Duodenal mucosa (tissue), 2 donors: ENCODE measurements at regions not wholly inside any gene's neighbourhood (a gene's known extent, or its start where the extent isn't known, plus 50 kb on each side); places are given as distances from the start of the nearest gene placed in this dataset.
"Not testable (repeated sequence)": the region's sequence is repeated elsewhere in the genome, so short reads cannot be mapped to it uniquely, and the experiment has no call there.

Experiments
- H3K27ac ChIP-seq: one replicate; pipeline ENCODE4 v1.7.0; 2013; ENCODE audit warnings: low read depth, low read length
- H3K27me3 ChIP-seq, 2 donors: one replicate each; pipeline ENCODE4 v1.7.0; 2013; ENCODE audit warnings: low read length in 2 of 2, control low read depth in 1 of 2; ENCODE audit not compliant: insufficient read depth in 2 of 2, control insufficient read depth in 1 of 2
- H3K36me3 ChIP-seq, 2 donors: one replicate each; pipeline ENCODE4 v1.7.0; 2013; ENCODE audit warnings: low read length in 2 of 2, control low read depth in 1 of 2; ENCODE audit not compliant: insufficient read depth in 2 of 2, control insufficient read depth in 1 of 2
- H3K4me1 ChIP-seq, 2 donors: one replicate each; pipeline ENCODE4 v1.7.0; 2013; ENCODE audit warnings: low read length in 2 of 2, control low read depth in 1 of 2; ENCODE audit not compliant: insufficient read depth in 2 of 2, control insufficient read depth in 1 of 2
- H3K4me3 ChIP-seq, 2 donors: one replicate each; pipeline ENCODE4 v1.7.0; 2013; ENCODE audit warnings: low read length in 2 of 2, low read depth in 1 of 2
- H3K9ac ChIP-seq, 2 donors: one replicate each; pipeline ENCODE4 v1.7.0; 2013; ENCODE audit warnings: low read length in 2 of 2, low read depth in 1 of 2
- H3K9me3 ChIP-seq, 2 donors: one replicate each; pipeline ENCODE4 v1.7.0; 2013; ENCODE audit warnings: low read length in 2 of 2, control low read depth in 1 of 2; ENCODE audit not compliant: control insufficient read depth in 1 of 2

GRCh38 chr16:79892278-79892677 is 291.7 kb upstream of the MAF start:
- no peaks in the 10 kb centered on the region for H3K9me3 ChIP-seq
- H3K27ac ChIP-seq: no peak overlapping the region
- H3K4me3 ChIP-seq: no peak overlapping the region
- peaks cover 18% of the 10 kb centered on the region in 2 donors for H3K4me1 ChIP-seq
- H3K27me3 ChIP-seq: no peaks in the 10 kb centered on the region
- no peaks in the 10 kb centered on the region for H3K36me3 ChIP-seq
- no peak overlapping the region for H3K9ac ChIP-seq

GRCh38 chr16:79891458-79891857 is 290.9 kb upstream of the MAF start:
- Histone ChIP-seq H3K4me3 (no peak overlapping the region), H3K9ac (no peak overlapping the region), H3K4me1 (peaks cover 11% of the 10 kb centered on the region in 2 donors), H3K36me3 (no peaks in the 10 kb centered on the region), H3K9me3 (no peaks in the 10 kb centered on the region), H3K27ac (no peak overlapping the region), H3K27me3 (no peaks in the 10 kb centered on the region)

GRCh38 chr16:79887541-79888540 is 287.3 kb upstream of the MAF start:
- H3K9me3 ChIP-seq: no peaks in the 10 kb centered on the region
- H3K36me3 ChIP-seq: no peaks in the 10 kb centered on the region
- H3K4me1 ChIP-seq: peaks cover 0 to 5% of the 10 kb centered on the region in 2 donors
- H3K27ac ChIP-seq: no peak overlapping the region
- no peak overlapping the region for H3K4me3 ChIP-seq
- H3K27me3 ChIP-seq: no peaks in the 10 kb centered on the region
- H3K9ac ChIP-seq: no peak overlapping the region

GRCh38 chr16:79885320-79885719 is 284.8 kb upstream of the MAF start:
- Histone ChIP-seq H3K9me3 (no peaks in the 10 kb centered on the region), H3K4me1 (peaks cover 0 to 8% of the 10 kb centered on the region in 2 donors), H3K27me3 (no peaks in the 10 kb centered on the region), H3K36me3 (no peaks in the 10 kb centered on the region), H3K27ac (no peak overlapping the region), H3K9ac (no peak overlapping the region), H3K4me3 (no peak overlapping the region)

GRCh38 chr16:79883494-79883893 is 283.0 kb upstream of the MAF start:
- Histone ChIP-seq H3K27me3 (no peaks in the 10 kb centered on the region), H3K4me1 (peaks cover 0 to 8% of the 10 kb centered on the region in 2 donors), H3K27ac (no peak overlapping the region), H3K9me3 (no peaks in the 10 kb centered on the region), H3K36me3 (no peaks in the 10 kb centered on the region), H3K4me3 (no peak overlapping the region), H3K9ac (no peak overlapping the region)

- H3K9ac ChIP-seq: no peak overlapping the region
- no peak overlapping the region for H3K27ac ChIP-seq
- H3K9me3 ChIP-seq: no peaks in the 10 kb centered on the region
- H3K27me3 ChIP-seq: no peaks in the 10 kb centered on the region
- H3K4me1 ChIP-seq: peaks cover 0 to 8% of the 10 kb centered on the region in 2 donors
- H3K4me3 ChIP-seq: no peak overlapping the region
- H3K36me3 ChIP-seq: no peaks in the 10 kb centered on the region
Measured at GRCh38 chr16:79882340-79883005, 281.9 kb upstream of the MAF start.

GRCh38 chr16:79881107-79881506 is 280.6 kb upstream of the MAF start:
- not testable (repeated sequence) for H3K27me3 ChIP-seq, H3K4me1 ChIP-seq, H3K4me3 ChIP-seq, H3K9me3 ChIP-seq, H3K9ac ChIP-seq, H3K36me3 ChIP-seq, H3K27ac ChIP-seq

GRCh38 chr16:79876332-79876730 is 275.8 kb upstream of the MAF start:
- H3K27me3 ChIP-seq: no peaks in the 10 kb centered on the region
- H3K9me3 ChIP-seq: no peaks in the 10 kb centered on the region
- peaks cover 11 to 22% of the 10 kb centered on the region in 2 donors for H3K4me1 ChIP-seq
- H3K27ac ChIP-seq: no peak overlapping the region
- no peaks in the 10 kb centered on the region for H3K36me3 ChIP-seq
- no peak overlapping the region for H3K9ac ChIP-seq
- no peak overlapping the region for H3K4me3 ChIP-seq

GRCh38 chr16:79874391-79874790 is 273.9 kb upstream of the MAF start:
- no peaks in the 10 kb centered on the region for H3K9me3 ChIP-seq
- H3K4me1 ChIP-seq: peaks cover 11 to 22% of the 10 kb centered on the region in 2 donors
- no peaks in the 10 kb centered on the region for H3K27me3 ChIP-seq
- no peak overlapping the region for H3K4me3 ChIP-seq
- H3K27ac ChIP-seq: no peak overlapping the region
- no peak overlapping the region for H3K9ac ChIP-seq
- H3K36me3 ChIP-seq: no peaks in the 10 kb centered on the region

GRCh38 chr16:79873825-79874224 is 273.3 kb upstream of the MAF start:
- peaks cover 11 to 22% of the 10 kb centered on the region in 2 donors for H3K4me1 ChIP-seq
- H3K27ac ChIP-seq: no peak overlapping the region
- no peaks in the 10 kb centered on the region for H3K36me3 ChIP-seq
- H3K4me3 ChIP-seq: no peak overlapping the region
- no peak overlapping the region for H3K9ac ChIP-seq
- no peaks in the 10 kb centered on the region for H3K27me3 ChIP-seq
- no peaks in the 10 kb centered on the region for H3K9me3 ChIP-seq
